ENCODE measurements at regions not wholly inside any gene's neighbourhood (a gene's known extent, or its start where the extent isn't known, plus 50 kb on each side); places are given as distances from the start of the nearest gene placed in this dataset.
"Not testable (repeated sequence)": the region's sequence is repeated elsewhere in the genome, so short reads cannot be mapped to it uniquely, and the experiment has no call there.

- H3K27me3 Mint-ChIP-seq = peaks cover 26% of the 10 kb centered on the region
- H3K36me3 Mint-ChIP-seq (ENCODE audit: low read depth) = peaks cover 4% of the 10 kb centered on the region
- H3K9me3 ChIP-seq (ENCODE audit: control insufficient read depth, low read length, poor library complexity, severe bottlenecking) = no peaks in the 10 kb centered on the region
- no peak for ATAC-seq
- no peak overlapping the region for H3K4me3 Mint-ChIP-seq
- DNase-seq = no peak
- peaks cover 3% of the 10 kb centered on the region for H3K4me1 Mint-ChIP-seq
- no peak overlapping the region for H3K27ac Mint-ChIP-seq
These were observed 109.6 kb downstream of the CTNND1 start for GRCh38 chr11:57871231-57871630.

- H3K36me3 Mint-ChIP-seq (ENCODE audit: low read depth) = peaks cover 4% of the 10 kb centered on the region
- H3K4me3 Mint-ChIP-seq = no peak overlapping the region
- peaks cover 31% of the 10 kb centered on the region for H3K27me3 Mint-ChIP-seq
- no peak for ATAC-seq
- no peak for DNase-seq
- peaks cover 3% of the 10 kb centered on the region for H3K4me1 Mint-ChIP-seq
- H3K9me3 ChIP-seq (ENCODE audit: control insufficient read depth, low read length, poor library complexity, severe bottlenecking) = no peaks in the 10 kb centered on the region
- H3K27ac Mint-ChIP-seq = no peak overlapping the region
These were observed 111.8 kb downstream of the CTNND1 start for GRCh38 chr11:57873196-57873911.

GRCh38 chr11:57874981-57875380 is 113.4 kb downstream of the CTNND1 start:
- Mint-ChIP-seq H3K4me1 (peaks cover 3% of the 10 kb centered on the region), H3K27me3 (peaks cover 38% of the 10 kb centered on the region), H3K27ac (no peak overlapping the region), H3K36me3 (ENCODE audit: low read depth) (peaks cover 4% of the 10 kb centered on the region), H3K4me3 (no peak overlapping the region)
- ATAC-seq = no peak
- no peaks in the 10 kb centered on the region for H3K9me3 ChIP-seq (ENCODE audit: control insufficient read depth, low read length, poor library complexity, severe bottlenecking)
- no peak for DNase-seq

- no peak for ATAC-seq
- peaks cover 12% of the 10 kb centered on the region for H3K27me3 Mint-ChIP-seq
- peaks cover 3% of the 10 kb centered on the region for H3K4me1 Mint-ChIP-seq
- no peak for DNase-seq
- H3K36me3 Mint-ChIP-seq (ENCODE audit: low read depth) = no peaks in the 10 kb centered on the region
- H3K4me3 Mint-ChIP-seq = no peak overlapping the region
- H3K27ac Mint-ChIP-seq = no peak overlapping the region
- no peaks in the 10 kb centered on the region for H3K9me3 ChIP-seq (ENCODE audit: control insufficient read depth, low read length, poor library complexity, severe bottlenecking)
These were observed 120.0 kb downstream of the CTNND1 start for GRCh38 chr11:57881647-57882046.

- no peak for ATAC-seq
- H3K4me1 Mint-ChIP-seq = peaks cover 3% of the 10 kb centered on the region
- peaks cover 4% of the 10 kb centered on the region for H3K27me3 Mint-ChIP-seq
- H3K36me3 Mint-ChIP-seq (ENCODE audit: low read depth) = no peaks in the 10 kb centered on the region
- H3K9me3 ChIP-seq (ENCODE audit: control insufficient read depth, low read length, poor library complexity, severe bottlenecking) = no peaks in the 10 kb centered on the region
- DNase-seq = no peak
- no peak overlapping the region for H3K27ac Mint-ChIP-seq
- H3K4me3 Mint-ChIP-seq = no peak overlapping the region
These were observed 122.0 kb downstream of the CTNND1 start for GRCh38 chr11:57883630-57884029.

GRCh38 chr11:57885298-57886050 is 123.9 kb downstream of the CTNND1 start:
- Mint-ChIP-seq H3K4me3 (no peak overlapping the region), H3K4me1 (peaks cover 3% of the 10 kb centered on the region), H3K27ac (no peak overlapping the region), H3K27me3 (no peaks in the 10 kb centered on the region), H3K36me3 (ENCODE audit: low read depth) (no peaks in the 10 kb centered on the region)
- ATAC-seq (no peak), DNase-seq (no peak)
- no peaks in the 10 kb centered on the region for H3K9me3 ChIP-seq (ENCODE audit: control insufficient read depth, low read length, poor library complexity, severe bottlenecking)

- no peak overlapping the region for H3K4me3 Mint-ChIP-seq
- H3K27me3 Mint-ChIP-seq = peaks cover 6% of the 10 kb centered on the region
- H3K27ac Mint-ChIP-seq = no peak overlapping the region
- DNase-seq (no peak), ATAC-seq (no peak)
- H3K9me3 ChIP-seq (ENCODE audit: control insufficient read depth, low read length, poor library complexity, severe bottlenecking) = no peaks in the 10 kb centered on the region
- H3K4me1 Mint-ChIP-seq = no peaks in the 10 kb centered on the region
- H3K36me3 Mint-ChIP-seq (ENCODE audit: low read depth) = no peaks in the 10 kb centered on the region
These were observed 126.8 kb downstream of the CTNND1 start for GRCh38 chr11:57888386-57888785.

GRCh38 chr11:57890521-57890920 is 128.9 kb downstream of the CTNND1 start:
- H3K9me3 ChIP-seq (ENCODE audit: control insufficient read depth, low read length, poor library complexity, severe bottlenecking) = no peaks in the 10 kb centered on the region
- Mint-ChIP-seq H3K27me3 (peaks cover 14% of the 10 kb centered on the region), H3K36me3 (ENCODE audit: low read depth) (no peaks in the 10 kb centered on the region), H3K4me3 (no peak overlapping the region), H3K27ac (no peak overlapping the region), H3K4me1 (no peaks in the 10 kb centered on the region)
- no peak for DNase-seq
- ATAC-seq = no peak

GRCh38 chr11:57893200-57893599 is 130.5 kb upstream of the OR9Q1 start:
- H3K27ac Mint-ChIP-seq; H3K4me3 Mint-ChIP-seq; H3K4me1 Mint-ChIP-seq; H3K36me3 Mint-ChIP-seq (ENCODE audit: low read depth); ATAC-seq; DNase-seq; H3K9me3 ChIP-seq (ENCODE audit: control insufficient read depth, low read length, poor library complexity, severe bottlenecking): not testable (repeated sequence)
- peaks cover 31% of the 10 kb centered on the region for H3K27me3 Mint-ChIP-seq

GRCh38 chr11:57896361-57897145 is 127.1 kb upstream of the OR9Q1 start:
- H3K27ac Mint-ChIP-seq = no peak overlapping the region
- DNase-seq = no peak
- peaks cover 50% of the 10 kb centered on the region for H3K27me3 Mint-ChIP-seq
- H3K4me1 Mint-ChIP-seq = no peaks in the 10 kb centered on the region
- no peak overlapping the region for H3K4me3 Mint-ChIP-seq
- H3K36me3 Mint-ChIP-seq (ENCODE audit: low read depth) = no peaks in the 10 kb centered on the region
- ATAC-seq = no peak
- no peaks in the 10 kb centered on the region for H3K9me3 ChIP-seq (ENCODE audit: control insufficient read depth, low read length, poor library complexity, severe bottlenecking)

GRCh38 chr11:57899378-57899777 is 124.3 kb upstream of the OR9Q1 start:
- DNase-seq = no peak
- peaks cover 2% of the 10 kb centered on the region for H3K4me1 Mint-ChIP-seq

GRCh38 chr11:57900320-57900719 is 123.4 kb upstream of the OR9Q1 start:
- Mint-ChIP-seq H3K27ac (no peak overlapping the region), H3K4me3 (no peak overlapping the region)

More at GRCh38 chr11:57899378-57899777, 124.3 kb upstream of the OR9Q1 start:
- no peaks in the 10 kb centered on the region for H3K36me3 Mint-ChIP-seq (ENCODE audit: low read depth)
- no peak overlapping the region for H3K27ac Mint-ChIP-seq
- H3K27me3 Mint-ChIP-seq = peaks cover 53% of the 10 kb centered on the region
- no peaks in the 10 kb centered on the region for H3K9me3 ChIP-seq (ENCODE audit: control insufficient read depth, low read length, poor library complexity, severe bottlenecking)
- no peak overlapping the region for H3K4me3 Mint-ChIP-seq
- ATAC-seq = no peak

GRCh38 chr11:57901278-57901677 is 122.4 kb upstream of the OR9Q1 start:
- Mint-ChIP-seq H3K27ac (no peak overlapping the region), H3K4me1 (peaks cover 2% of the 10 kb centered on the region), H3K36me3 (ENCODE audit: low read depth) (no peaks in the 10 kb centered on the region), H3K27me3 (peaks cover 51% of the 10 kb centered on the region), H3K4me3 (no peak overlapping the region)
- ATAC-seq (no peak), DNase-seq (no peak)
- H3K9me3 ChIP-seq (ENCODE audit: control insufficient read depth, low read length, poor library complexity, severe bottlenecking) = no peaks in the 10 kb centered on the region

More at GRCh38 chr11:57900320-57900719, 123.4 kb upstream of the OR9Q1 start:
- H3K36me3 Mint-ChIP-seq (ENCODE audit: low read depth) = no peaks in the 10 kb centered on the region
- DNase-seq (no peak), ATAC-seq (no peak)
- peaks cover 2% of the 10 kb centered on the region for H3K4me1 Mint-ChIP-seq
- peaks cover 53% of the 10 kb centered on the region for H3K27me3 Mint-ChIP-seq
- H3K9me3 ChIP-seq (ENCODE audit: control insufficient read depth, low read length, poor library complexity, severe bottlenecking) = no peaks in the 10 kb centered on the region
